Right lobe of liver (tissue), 6 donors: ENCODE measurements at regions not wholly inside any gene's neighbourhood (a gene's known extent, or its start where the extent isn't known, plus 50 kb on each side); places are given as distances from the start of the nearest gene placed in this dataset.
"Not testable (repeated sequence)": the region's sequence is repeated elsewhere in the genome, so short reads cannot be mapped to it uniquely, and the experiment has no call there.

Experiments used
- ATAC-seq, 4 donors: fragments of 200-7000 bp; cut with Tn5 transposase; one replicate each; pipeline ENCODE4 v1.9.1; 2020; ENCODE audit warnings: mild to moderate bottlenecking in 4 of 4, moderate library complexity in 4 of 4
- DNase-seq, 3 donors: peaks; one replicate each; pipeline ENCODE4 v3.0.0-alpha.2; 2020
- H3K27ac ChIP-seq, 3 donors: fragments of 200-600 bp; one replicate each; pipeline ENCODE4 v1.8.0; 2022
- H3K27me3 ChIP-seq, 2 donors: fragments of 200-600 bp; one replicate each; pipeline ENCODE4 v1.8.0; 2022
- H3K36me3 ChIP-seq, 4 donors: fragments of 200-600 bp; sonication (generic) in 1 of 4; one replicate each; pipeline versions ENCODE4 v1.5.1 to v1.8.0; 2017 to 2022; ENCODE audit warnings: control low read depth in 1 of 4
- H3K4me1 ChIP-seq, 4 donors: fragments of 200-600 bp; sonication (generic) in 1 of 4; one replicate each; pipeline versions ENCODE4 v1.5.1 to v1.8.0; 2017 to 2022; ENCODE audit warnings: control low read depth in 1 of 4
- H3K4me3 ChIP-seq, 3 donors: fragments of 200-600 bp; one replicate each; pipeline ENCODE4 v1.8.0; 2022
- H3K9me3 ChIP-seq, 4 donors: fragments of 200-600 bp; sonication (generic) in 1 of 4; one replicate each; pipeline versions ENCODE4 v1.5.1 to v1.8.0; 2017 to 2022; ENCODE audit warnings: control low read depth in 1 of 4
- CTCF ChIP-seq, 4 donors: fragments of 200-600 bp in 3 of 4; fragments of 450-650 bp in 1 of 4; IDR thresholded peaks; one replicate each; pipeline versions ENCODE4 v1.5.1 to v1.8.0; 2016 to 2022; ENCODE audit warnings: antibody characterized with exemption in 4 of 4, mild to moderate bottlenecking in 2 of 4
- POLR2A ChIP-seq: fragments of 450-650 bp; IDR thresholded peaks from one replicate; pipeline ENCODE4 v1.6.1; 2017; ENCODE audit warnings: antibody characterized with exemption, mild to moderate bottlenecking
- WGBS: methylation state at CpG from one replicate; pipeline ENCODE4 v1.1.6; 2018; ENCODE audit warnings: low coverage, low lambda C conversion rate; ENCODE audit not compliant: insufficient coverage; ENCODE audit errors: missing lambda C conversion rate; 5-methylcytosine and 5-hydroxymethylcytosine counted together
- intact Hi-C, 2 donors: fragments of 100-400 bp; cut with DNase I; formaldehyde crosslinking; loops; one replicate each; pipeline versions ENCODE4 v1.11.2 to v1.14.1; 2022
- donor health status: DM: no; HTN: yes; CAD: no.
- donor health status: DM: no; HTN: no; CAD: no.
- donor health status: DM: no; HTN: no; CAD: no.
- donor health status: DM: no; HTN: yes; CAD: no.
- donor health status: DM: no; HTN: yes; CAD: no.

- Histone ChIP-seq H3K4me3 (no peak overlapping the region), H3K9me3 (no peaks in the 10 kb centered on the region), H3K27ac (no peak overlapping the region), H3K36me3 (no peaks in the 10 kb centered on the region), H3K27me3 (no peaks in the 10 kb centered on the region), H3K4me1 (no peaks in the 10 kb centered on the region)
- ATAC-seq (no peak), DNase-seq (no peak)
- TF ChIP-seq CTCF (IDR thresholded peaks at IDR 0.05) (no peak), POLR2A (no peak)
- intact Hi-C loops: no loop called here
- 74% methylated on average over 6 of the region's 7 CpGs for WGBS
These were observed 68.7 kb upstream of the KRAS start for GRCh38 chr12:25319233-25319984.

- H3K27me3 ChIP-seq: no peaks in the 10 kb centered on the region
- H3K36me3 ChIP-seq: no peaks in the 10 kb centered on the region
- intact Hi-C loops: no loop called here
- H3K4me1 ChIP-seq: no peaks in the 10 kb centered on the region
- no peak overlapping the region for H3K27ac ChIP-seq
- TF ChIP-seq CTCF (IDR thresholded peaks at IDR 0.05) (no peak), POLR2A (no peak)
- ATAC-seq (no peak), DNase-seq (no peak)
- H3K4me3 ChIP-seq: no peak overlapping the region
- no peaks in the 10 kb centered on the region for H3K9me3 ChIP-seq
- WGBS: 73% methylated on average over 4 of the region's 4 CpGs
These were observed 66.8 kb upstream of the KRAS start for GRCh38 chr12:25317553-25317952.

GRCh38 chr12:25315388-25315787 lies 64.7 kb upstream of the KRAS start:
- TF ChIP-seq POLR2A (no peak), CTCF (IDR thresholded peaks at IDR 0.05) (no peak)
- ATAC-seq (no peak), DNase-seq (no peak)
- intact Hi-C loops: no loop called here
- Histone ChIP-seq H3K27ac (no peak overlapping the region), H3K36me3 (no peaks in the 10 kb centered on the region), H3K27me3 (no peaks in the 10 kb centered on the region), H3K9me3 (no peaks in the 10 kb centered on the region), H3K4me3 (no peak overlapping the region), H3K4me1 (no peaks in the 10 kb centered on the region)

DNA sequence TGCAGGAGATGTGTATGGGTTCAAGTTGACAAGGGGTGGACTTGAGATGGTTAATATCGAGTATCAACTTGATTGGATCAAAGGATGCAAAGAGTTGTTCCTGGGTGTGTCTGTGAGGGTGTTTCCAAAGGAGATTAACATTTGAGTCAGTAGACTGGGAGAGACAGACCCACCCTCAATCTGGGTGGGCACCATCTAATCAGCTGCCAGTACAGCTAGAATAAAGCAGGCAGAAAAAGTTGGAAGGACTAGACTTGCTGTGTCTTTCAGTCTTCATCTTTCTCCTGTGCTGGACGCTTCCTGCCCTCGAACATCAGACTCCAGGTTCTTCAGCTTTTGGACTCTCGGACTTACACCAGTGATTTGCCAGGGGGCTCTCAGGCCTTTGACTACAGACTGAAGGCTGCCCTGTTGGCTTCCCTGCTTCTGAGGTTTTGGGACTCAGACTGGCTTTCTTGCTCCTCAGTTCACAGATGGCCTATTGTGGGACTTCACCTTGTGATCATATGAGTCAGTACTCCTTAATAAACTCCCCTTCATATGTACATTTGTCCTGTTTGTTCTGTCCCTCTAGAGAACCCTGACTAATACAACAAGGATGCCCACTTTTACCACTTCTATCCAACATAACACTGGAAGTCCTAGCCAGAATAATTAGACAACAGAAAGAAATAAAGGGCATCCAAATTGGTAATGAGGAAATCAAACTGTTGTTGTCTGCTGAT lies 62.7 kb upstream of the KRAS start:
- WGBS: 92% methylated on average over 4 of the region's 4 CpGs
- H3K36me3 ChIP-seq, ATAC-seq, H3K4me1 ChIP-seq, DNase-seq, H3K27me3 ChIP-seq, H3K27ac ChIP-seq, H3K9me3 ChIP-seq, H3K4me3 ChIP-seq, intact Hi-C loops: not testable (repeated sequence)

DNA sequence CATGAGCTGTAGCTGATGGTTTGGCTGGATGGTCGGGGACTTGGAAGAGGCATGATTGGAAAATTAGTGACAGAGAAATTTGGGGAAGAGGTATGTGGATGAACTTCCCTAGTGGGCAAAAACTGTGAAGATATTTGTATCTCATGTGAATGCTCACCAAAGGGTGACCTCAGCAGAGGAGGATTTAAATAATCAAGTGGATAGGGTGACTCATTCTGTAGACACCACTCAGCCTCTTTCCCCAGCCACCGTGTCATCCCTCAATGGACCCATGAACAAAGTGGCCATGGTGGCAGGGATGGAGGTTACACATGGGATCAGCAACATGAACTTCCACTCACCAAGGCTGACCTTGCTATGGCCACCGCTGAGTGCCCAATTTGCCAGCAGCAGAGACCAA lies 60.8 kb upstream of the KRAS start:
- Histone ChIP-seq H3K27ac (no peak overlapping the region), H3K4me3 (no peak overlapping the region), H3K36me3 (no peaks in the 10 kb centered on the region), H3K9me3 (no peaks in the 10 kb centered on the region), H3K4me1 (no peaks in the 10 kb centered on the region), H3K27me3 (no peaks in the 10 kb centered on the region)
- WGBS: 100% methylated on average over 1 of the region's 3 CpGs
- no peak for TF ChIP-seq POLR2A
- TF ChIP-seq CTCF (IDR thresholded peaks at IDR 0.05): no peak
- DNase-seq (no peak), ATAC-seq (no peak)
- intact Hi-C loops: no loop called here

- intact Hi-C loops, H3K4me3 ChIP-seq, H3K27me3 ChIP-seq, H3K4me1 ChIP-seq, DNase-seq, H3K36me3 ChIP-seq, H3K27ac ChIP-seq, H3K9me3 ChIP-seq, ATAC-seq: not testable (repeated sequence)
- WGBS: 100% methylated on average over 2 of the region's 2 CpGs
These were observed 59.3 kb upstream of the KRAS start for GRCh38 chr12:25310071-25310470.
